ENCODE measurements at regions not wholly inside any gene's neighbourhood (a gene's known extent, or its start where the extent isn't known, plus 50 kb on each side); places are given as distances from the start of the nearest gene placed in this dataset.

DNA sequence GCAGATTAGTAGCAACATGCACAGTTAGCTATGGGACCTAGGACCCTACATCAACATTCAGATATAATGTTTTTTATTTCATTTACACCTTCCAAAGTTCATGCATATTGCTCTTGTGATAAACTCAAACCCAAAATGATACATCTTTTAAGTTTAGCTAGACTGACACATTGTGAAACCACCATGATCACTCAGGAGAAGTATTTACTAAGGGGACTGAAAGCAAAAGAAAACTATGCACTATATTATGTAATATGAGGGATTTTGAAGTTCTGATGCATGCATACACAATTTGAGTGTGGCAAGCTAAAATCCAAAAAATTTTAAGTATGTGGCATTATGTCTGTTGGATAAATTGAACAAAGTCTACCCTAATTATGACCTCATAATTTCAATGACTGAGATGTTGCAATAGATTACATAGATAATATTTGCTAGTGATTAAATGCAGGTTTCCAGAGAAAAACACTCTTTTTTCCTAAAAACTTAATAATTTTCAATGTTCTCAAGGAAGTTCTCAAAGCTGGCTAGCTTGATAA is 914.8 kb upstream of the GRIA3 start:
- Mint-ChIP-seq H3K9me3 (ENCODE audit: unreplicated experiment) (peaks cover 14% of the 10 kb centered on the region), H3K4me1 (ENCODE audit: low read depth, unreplicated experiment) (no peaks in the 10 kb centered on the region), H3K27ac (ENCODE audit: unreplicated experiment) (no peak overlapping the region), H3K27me3 (ENCODE audit: insufficient read depth, unreplicated experiment) (no peaks in the 10 kb centered on the region), H3K36me3 (ENCODE audit: insufficient read depth, unreplicated experiment) (no peaks in the 10 kb centered on the region), H3K4me3 (ENCODE audit: unreplicated experiment) (no peak overlapping the region)
- ChIA-PET CTCF (no interaction called here), POLR2A (no interaction called here)
- no peak for DNase-seq
- TF ChIP-seq CTCF (IDR thresholded peaks at IDR 0.05; ENCODE audit: insufficient read depth in 1 of 2, low read depth in 1 of 2, low read length in 1 of 2, severe bottlenecking in 1 of 2, unreplicated experiment in 1 of 2), result no peak
- Histone ChIP-seq H3K4me3 (ENCODE audit: low read depth, low read length) (no peak overlapping the region), H3K9me3 (no peaks in the 10 kb centered on the region), H3K27me3 (replicated peaks; ENCODE audit: control insufficient read depth, insufficient read depth, low read length) (no peaks in the 10 kb centered on the region), H3K4me1 (no peaks in the 10 kb centered on the region), H3K36me3 (ENCODE audit: control insufficient read depth, insufficient read depth, low read length) (no peaks in the 10 kb centered on the region)
- intact Hi-C loops (cut with micrococcal nuclease; ENCODE audit: unreplicated experiment), result no loop called here
- BruUV-seq (replicated peaks), result no TSS peak

- no peaks in the 10 kb centered on the region for H3K36me3 ChIP-seq (ENCODE audit: control insufficient read depth, insufficient read depth, low read length)
- no peak for TF ChIP-seq CTCF (IDR thresholded peaks at IDR 0.05; ENCODE audit: insufficient read depth in 1 of 2, low read depth in 1 of 2, low read length in 1 of 2, severe bottlenecking in 1 of 2, unreplicated experiment in 1 of 2)
- DNase-seq, result no peak
- no peaks in the 10 kb centered on the region for H3K36me3 Mint-ChIP-seq (ENCODE audit: insufficient read depth, unreplicated experiment)
- no peak overlapping the region for H3K27ac Mint-ChIP-seq (ENCODE audit: unreplicated experiment)
- POLR2A ChIA-PET, result no interaction called here
- H3K9me3 ChIP-seq, result no peaks in the 10 kb centered on the region
- no peak overlapping the region for H3K4me3 ChIP-seq (ENCODE audit: low read depth, low read length)
- no TSS peak for BruUV-seq (replicated peaks)
- H3K4me3 Mint-ChIP-seq (ENCODE audit: unreplicated experiment), result no peak overlapping the region
- no peaks in the 10 kb centered on the region for H3K27me3 ChIP-seq (replicated peaks; ENCODE audit: control insufficient read depth, insufficient read depth, low read length)
- CTCF ChIA-PET, result no interaction called here
- H3K9me3 Mint-ChIP-seq (ENCODE audit: unreplicated experiment), result peaks cover 14% of the 10 kb centered on the region
- no peaks in the 10 kb centered on the region for H3K4me1 Mint-ChIP-seq (ENCODE audit: low read depth, unreplicated experiment)
- no peaks in the 10 kb centered on the region for H3K27me3 Mint-ChIP-seq (ENCODE audit: insufficient read depth, unreplicated experiment)
- intact Hi-C loops (cut with micrococcal nuclease; ENCODE audit: unreplicated experiment), result no loop called here
- no peaks in the 10 kb centered on the region for H3K4me1 ChIP-seq
Observed at GRCh38 chrX:122270809-122271494, 913.1 kb upstream of the GRIA3 start.

- Histone ChIP-seq H3K4me1 (no peaks in the 10 kb centered on the region), H3K4me3 (ENCODE audit: low read depth, low read length) (no peak overlapping the region), H3K36me3 (ENCODE audit: control insufficient read depth, insufficient read depth, low read length) (no peaks in the 10 kb centered on the region), H3K27me3 (replicated peaks; ENCODE audit: control insufficient read depth, insufficient read depth, low read length) (no peaks in the 10 kb centered on the region), H3K9me3 (no peaks in the 10 kb centered on the region)
- CTCF ChIA-PET, result no interaction called here
- H3K27ac Mint-ChIP-seq (ENCODE audit: unreplicated experiment), result no peak overlapping the region
- POLR2A ChIA-PET, result no interaction called here
- no peak for DNase-seq
- peaks cover 14% of the 10 kb centered on the region for H3K9me3 Mint-ChIP-seq (ENCODE audit: unreplicated experiment)
- H3K27me3 Mint-ChIP-seq (ENCODE audit: insufficient read depth, unreplicated experiment), result no peaks in the 10 kb centered on the region
- no peak overlapping the region for H3K4me3 Mint-ChIP-seq (ENCODE audit: unreplicated experiment)
- no peaks in the 10 kb centered on the region for H3K4me1 Mint-ChIP-seq (ENCODE audit: low read depth, unreplicated experiment)
- intact Hi-C loops (cut with micrococcal nuclease; ENCODE audit: unreplicated experiment), result no loop called here
- no peak for TF ChIP-seq CTCF (IDR thresholded peaks at IDR 0.05; ENCODE audit: insufficient read depth in 1 of 2, low read depth in 1 of 2, low read length in 1 of 2, severe bottlenecking in 1 of 2, unreplicated experiment in 1 of 2)
- BruUV-seq (replicated peaks), result no TSS peak
- H3K36me3 Mint-ChIP-seq (ENCODE audit: insufficient read depth, unreplicated experiment), result no peaks in the 10 kb centered on the region
Observed at GRCh38 chrX:122272011-122272410, 912.1 kb upstream of the GRIA3 start.

All from Caco-2 (cell line).